Effector CD4-positive, alpha-beta T cell (primary cell): ENCODE measurements at regions not wholly inside any gene's neighbourhood (a gene's known extent, or its start where the extent isn't known, plus 50 kb on each side); places are given as distances from the start of the nearest gene placed in this dataset.
"Not testable (repeated sequence)": the region's sequence is repeated elsewhere in the genome, so short reads cannot be mapped to it uniquely, and the experiment has no call there.

ENCODE experiments used
- DNase-seq: peaks from one replicate; pipeline ENCODE4 v3.0.0-alpha.2; 2020

DNA sequence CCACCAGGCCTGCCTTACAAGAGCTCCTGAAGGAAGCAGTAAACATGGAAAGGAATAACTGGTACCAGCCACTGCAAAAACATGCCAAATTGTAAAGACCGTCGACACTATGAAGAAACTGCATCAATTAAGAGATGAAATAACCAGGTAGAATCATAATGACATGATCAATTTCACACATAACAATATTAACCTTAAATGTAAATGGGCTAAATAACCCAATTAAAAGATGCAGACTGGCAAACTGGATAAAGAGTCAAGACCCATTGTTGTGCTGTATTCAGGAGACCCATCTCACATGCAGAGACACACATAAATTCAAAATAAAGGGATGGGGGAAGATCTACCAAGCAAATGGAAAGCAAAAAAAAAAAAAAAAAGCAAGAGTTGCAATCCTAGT, 179.0 kb upstream of the ETV3 start:
- DNase-seq: not testable (repeated sequence)

DNA sequence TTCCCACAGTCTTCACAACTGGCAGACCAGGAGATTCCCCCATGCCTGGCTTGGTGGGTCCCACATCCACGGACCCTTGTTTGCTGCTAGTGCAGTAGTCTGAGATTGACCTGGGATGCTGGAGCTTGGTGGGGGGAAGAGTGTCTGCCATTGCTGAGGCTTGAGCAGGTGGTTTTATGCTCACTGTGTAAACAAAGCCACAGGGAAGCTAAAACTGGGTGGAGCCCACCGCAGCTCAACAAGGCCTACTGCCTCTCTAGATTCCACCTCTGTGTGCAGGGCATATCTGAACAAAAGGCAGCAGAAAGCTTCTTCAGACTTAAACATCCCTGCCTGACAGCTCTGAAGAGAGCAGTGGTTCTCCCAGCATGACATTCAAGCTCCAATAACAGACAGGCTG, 177.3 kb upstream of the ETV3 start:
- no peak for DNase-seq

DNA sequence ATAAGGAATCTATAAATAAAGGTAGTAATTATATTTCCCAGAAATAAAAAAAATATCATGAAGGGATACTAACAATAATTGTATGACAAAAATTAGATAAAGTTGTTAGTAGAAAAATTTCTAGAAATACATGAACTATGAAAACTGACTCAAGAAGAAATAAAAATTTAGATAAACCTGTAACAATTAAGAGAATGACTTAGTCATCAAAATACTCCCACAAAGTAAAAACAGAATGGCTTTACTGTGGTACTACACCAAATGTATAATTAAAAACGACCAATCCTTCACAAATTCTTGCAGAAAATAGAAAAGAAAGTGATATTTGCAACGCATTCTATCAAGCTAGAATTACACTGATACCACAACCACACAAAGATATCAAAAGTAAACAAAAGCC, 176.2 kb upstream of the ETV3 start:
- no peak for DNase-seq

DNA sequence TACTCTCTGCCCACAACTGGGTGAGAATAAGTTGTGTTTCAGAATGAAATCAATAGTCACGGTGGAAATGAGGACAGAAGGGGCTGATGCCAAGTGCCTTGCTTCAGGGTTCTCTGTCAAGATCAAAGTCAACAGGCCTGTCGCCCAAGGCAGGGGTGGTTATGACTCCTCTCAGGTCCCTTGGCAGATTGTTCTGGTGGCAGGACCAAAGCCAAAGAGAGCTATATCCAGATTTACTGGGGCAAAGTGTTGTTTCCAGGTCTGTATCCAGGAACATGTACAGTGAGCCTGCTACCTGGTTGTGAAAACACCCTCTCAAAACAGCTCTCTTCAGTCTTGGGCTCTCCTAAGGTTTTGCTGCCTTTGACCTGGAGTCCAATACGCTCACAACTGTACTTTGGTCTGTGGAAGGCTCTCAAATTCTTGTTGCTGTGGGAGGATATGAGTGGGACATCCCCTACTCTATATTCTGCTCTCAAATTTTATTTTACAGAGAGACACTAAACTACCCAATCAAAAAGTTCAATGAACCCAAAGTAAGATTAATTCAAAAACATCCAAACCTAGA, 175.1 kb upstream of the ETV3 start:
- DNase-seq: no peak

DNA sequence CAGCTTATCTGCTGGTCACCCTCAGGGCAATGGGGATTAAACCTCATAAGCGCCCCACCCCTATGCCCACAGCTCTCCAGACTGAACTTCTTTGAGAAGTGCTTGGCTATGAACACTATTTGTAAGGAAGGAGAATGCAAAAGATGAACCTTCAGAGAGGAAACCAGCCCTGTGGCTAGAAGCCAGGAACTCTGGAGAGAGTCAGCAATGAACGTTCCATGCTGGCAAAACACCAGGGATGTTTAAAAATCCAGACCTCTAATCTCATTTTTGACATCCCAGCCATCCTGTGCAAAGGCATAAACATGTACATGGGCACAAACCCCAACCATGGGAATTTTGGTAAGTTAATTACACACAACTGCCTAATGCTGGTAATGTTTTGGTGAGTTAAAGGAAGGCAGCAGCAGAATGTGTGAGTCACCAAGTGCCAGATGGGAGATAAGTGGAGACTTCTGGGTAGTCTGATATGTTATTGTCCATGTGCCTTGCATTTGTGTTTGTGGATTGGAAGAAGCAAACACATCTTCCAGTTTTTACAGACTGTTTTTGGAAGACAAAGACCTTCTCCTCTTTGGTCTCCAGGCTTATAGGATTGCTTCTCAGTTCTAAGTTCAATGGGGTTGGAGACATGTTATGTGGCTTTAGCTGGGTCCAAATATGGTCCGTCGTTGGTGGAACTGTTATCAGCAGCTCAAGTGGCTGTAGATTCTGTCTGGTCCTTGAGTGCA, 174.1 kb upstream of the ETV3 start:
- DNase-seq: no peak

DNA sequence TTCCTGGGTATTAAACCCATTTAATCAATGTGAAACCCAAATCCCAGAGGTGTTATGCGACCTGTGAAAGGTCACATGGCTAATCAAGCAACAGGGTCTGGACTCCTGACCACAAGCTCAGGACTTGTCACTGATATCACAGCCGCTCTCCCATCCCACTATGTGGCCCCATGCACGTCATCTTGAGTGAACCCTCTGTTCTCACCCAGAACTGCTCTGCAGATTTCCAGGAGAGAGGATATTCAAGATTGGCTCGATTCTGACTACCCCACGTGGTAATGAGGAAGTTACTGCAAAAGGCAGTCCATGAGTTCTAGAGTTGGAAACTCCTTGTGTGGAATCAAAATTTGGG, 173.5 kb upstream of the ETV3 start:
- DNase-seq: no peak

DNA sequence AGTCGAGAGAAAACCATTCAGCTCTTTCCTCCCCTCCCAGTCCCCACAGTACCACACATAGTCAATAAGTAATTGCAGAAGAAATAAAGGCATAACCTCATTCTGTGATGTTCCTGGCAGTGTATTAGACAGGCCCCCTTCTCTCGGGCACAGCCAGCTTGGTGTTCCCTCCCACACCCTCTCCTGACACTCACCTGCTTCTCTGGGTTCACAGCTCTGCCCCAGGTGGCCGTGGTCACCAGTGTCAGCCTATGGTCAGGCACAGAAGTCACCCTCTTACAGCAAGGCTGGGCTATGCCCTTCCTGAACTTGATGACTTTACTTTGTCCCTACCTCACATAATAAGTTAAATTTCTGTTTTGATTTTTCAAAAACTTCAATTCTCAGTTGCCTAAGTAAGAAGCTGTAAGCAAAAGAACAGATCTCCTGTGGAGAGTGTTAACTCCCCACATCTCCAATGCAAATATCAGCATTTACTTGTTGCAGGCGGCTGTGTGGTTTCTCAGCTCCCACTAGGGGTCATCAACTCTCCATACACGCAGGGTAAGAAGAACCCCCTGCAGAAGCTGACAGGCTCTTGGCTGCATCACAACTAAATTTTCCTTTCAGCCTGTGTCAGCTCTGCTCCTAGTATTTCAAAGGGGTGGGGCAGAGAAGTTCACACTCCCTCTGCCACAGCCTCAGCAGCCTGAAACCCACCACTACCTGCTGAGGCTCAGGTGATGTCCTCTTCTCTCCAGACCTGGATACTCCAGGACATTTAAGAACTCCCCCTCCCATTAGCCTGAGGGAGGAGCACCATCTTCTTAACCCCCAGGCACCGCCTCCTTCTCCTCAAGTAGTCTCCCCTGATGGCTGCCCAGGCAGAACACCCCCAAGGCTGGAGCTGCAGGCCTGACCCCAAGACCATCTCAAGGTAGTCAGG, 172.9 kb upstream of the ETV3 start:
- DNase-seq: not testable (repeated sequence)

DNA sequence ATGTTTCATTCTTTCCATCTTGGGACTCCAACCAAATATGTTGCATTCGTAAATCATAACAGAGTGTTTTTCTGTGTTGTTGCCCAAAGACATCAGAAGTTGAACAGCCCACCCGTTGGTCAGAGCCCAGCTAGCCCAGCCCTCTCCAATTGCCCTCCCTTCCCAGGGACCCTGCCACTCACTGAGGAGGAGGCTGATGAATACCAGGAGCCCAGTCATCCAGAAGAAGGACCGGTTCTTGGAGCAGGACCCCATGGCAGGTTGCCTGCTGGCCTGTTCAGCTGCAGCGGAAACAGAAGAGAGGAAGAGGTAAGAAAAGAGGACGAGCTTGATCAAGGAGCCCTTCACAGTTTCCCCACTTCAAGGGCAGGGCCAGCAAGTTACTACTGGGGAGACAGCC, 172.2 kb upstream of the ETV3 start:
- no peak for DNase-seq

DNA sequence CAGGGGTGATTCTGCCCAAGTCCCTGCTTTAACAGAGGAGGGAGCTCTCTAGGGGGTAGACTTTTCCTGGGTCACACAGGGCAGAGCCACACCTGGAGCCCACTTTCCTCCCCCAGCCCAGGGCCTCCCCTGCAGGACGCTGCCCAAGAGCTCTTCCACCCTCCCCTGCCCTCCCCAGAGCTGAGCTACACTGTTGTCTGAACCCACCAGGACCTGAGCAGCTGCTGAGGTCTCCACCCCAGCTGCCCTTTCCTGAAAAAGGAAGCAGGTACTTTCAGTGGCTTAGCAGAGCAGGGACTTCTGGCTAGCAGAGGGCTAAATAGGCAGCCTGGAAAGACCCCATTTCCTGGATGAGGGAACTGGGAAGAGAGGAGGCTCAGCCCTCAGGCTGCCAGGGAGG, 169.3 kb upstream of the ETV3 start:
- no peak for DNase-seq

DNA sequence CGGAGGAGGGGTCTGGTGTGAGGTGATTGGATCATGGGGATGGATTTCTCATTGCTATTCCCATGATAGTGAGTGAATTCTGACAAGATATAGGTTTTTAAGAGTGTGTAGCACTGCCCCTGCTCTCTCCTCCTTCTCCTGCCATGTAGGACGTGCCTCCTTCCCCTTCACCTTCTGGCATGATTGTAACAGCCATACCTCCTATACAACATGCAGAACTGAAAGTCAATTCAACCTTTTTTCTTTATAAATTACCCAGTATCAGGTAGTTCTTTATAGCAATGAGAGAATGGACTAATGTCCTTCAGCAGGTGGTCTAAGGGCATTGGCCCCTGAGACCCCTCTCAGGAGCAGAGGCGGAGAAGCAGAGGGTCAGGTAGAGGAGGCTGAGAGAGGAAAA, 168.7 kb upstream of the ETV3 start:
- no peak for DNase-seq

DNA sequence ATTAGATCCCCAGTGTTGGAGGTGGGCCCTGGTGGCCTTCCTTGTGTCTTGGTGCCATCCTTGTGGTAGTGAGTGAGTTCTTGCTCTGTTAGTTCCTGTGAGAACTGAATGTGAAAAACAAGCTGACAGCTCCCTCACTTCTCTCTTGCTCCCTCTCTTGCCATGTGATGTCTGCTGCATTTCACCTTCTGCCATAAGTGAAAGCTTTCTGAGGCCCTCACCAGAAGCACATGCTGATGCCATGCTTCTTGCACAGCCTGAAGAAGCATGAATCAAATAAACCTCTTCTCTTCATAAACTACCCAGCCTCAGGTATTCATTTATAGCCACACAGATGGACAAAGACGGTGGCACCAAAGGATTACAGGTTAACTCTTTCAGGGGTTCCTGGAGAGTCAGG, 166.1 kb upstream of the ETV3 start:
- DNase-seq: no peak

DNA sequence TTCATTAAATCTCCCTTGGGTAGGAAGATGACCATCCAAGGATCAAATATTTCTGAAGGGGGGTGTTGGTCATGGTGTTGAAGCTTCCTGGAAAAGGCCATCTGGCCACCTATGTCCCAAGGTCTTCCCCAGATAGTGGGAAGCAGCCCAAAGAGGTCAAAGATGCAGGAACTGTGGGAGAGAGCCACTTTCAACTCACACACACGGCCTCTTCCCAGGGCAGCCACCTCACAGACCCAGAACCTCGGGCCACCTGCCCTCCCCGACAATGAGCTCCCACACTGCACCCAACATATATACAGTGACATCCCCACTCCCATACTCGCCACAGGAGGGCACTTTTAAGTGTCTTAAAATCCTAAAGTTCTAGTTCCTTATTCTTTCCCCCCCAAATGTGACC, 164.5 kb upstream of the ETV3 start:
- no peak for DNase-seq

DNA sequence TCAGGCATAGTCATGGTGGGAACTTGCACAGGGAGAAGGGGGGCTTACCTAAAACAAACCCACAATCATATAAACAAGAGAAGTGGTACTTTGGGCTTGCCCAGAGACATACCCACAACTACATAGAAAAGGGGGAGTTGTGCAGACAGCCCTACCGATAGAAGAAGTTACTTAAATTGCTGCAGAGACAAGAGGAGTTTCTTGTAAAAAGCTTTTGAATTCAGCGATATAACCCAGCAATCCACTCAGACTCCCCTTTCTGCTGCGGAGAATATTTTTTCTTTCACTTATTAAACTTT, 164.0 kb upstream of the ETV3 start:
- DNase-seq: no peak

DNA sequence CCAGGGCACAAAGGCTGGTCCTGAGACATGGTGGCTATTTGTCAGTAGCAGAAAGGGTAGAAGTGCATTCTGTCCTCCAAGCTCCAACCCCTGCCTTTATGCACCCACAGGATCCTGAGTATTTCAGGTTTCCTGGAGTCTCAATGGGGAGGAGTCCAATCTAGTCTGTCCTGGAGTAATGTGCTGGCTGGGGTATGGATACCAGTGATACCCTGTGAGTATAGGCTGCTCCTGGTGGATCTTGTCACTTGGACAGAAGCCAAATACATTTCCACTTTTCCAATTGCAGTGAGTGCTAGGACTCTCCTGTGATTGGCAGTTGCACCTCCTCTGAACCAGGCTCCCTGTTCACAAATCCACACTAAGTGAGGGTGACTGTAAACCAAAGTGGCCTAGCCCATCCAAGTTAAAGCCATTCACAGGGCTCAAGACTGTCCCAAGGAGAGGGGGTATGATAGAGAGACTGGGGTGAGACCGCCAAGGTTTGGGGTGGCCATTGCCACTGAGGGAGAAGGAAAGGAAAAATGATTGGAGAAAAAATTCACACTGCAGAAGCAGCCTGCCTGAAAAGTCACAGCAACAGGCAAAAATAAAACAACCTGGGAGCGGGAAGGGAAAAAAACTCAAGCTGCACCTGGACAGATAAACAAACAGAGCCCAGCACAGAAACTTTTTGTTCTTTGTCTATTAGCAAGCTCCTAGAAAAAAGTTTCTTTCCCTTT, 163.4 kb upstream of the ETV3 start:
- no peak for DNase-seq

DNA sequence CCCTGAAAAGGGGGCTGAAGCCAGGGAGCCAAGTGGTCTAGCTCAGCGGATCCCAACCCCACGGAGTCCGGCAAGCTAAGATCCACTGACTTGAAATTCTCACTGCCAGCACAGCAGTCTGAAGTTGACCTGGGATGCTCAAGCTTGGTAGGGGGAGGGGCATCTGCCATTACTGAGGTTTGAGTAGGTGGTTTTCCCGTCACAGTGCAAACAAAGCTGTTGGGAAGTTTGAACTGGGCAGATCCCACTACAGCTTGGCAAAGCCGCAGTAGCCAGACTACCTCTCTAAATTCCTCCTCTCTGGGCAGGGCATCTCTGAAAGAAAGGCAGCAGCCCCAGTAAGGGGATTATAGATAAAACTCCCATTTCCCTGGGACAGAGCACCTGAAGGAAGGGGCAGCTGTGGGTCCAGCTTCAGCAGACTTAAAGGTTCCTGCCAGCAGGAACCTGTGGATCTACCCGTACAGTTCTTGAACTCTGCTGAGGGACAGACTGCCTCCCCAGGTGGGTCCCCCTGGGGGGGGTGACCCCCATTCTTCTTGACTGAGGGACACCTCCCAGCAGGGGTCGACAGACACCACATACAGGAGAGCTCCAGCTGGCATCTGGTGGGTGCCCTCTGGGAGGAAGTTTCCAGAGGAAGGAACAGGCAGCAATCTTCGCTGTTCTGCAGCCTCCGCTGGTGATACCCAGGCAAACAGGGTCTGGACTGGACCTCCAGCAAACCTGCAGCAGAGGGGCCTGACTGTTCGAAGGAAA, 156.4 kb upstream of the ETV3 start:
- DNase-seq: not testable (repeated sequence)

DNA sequence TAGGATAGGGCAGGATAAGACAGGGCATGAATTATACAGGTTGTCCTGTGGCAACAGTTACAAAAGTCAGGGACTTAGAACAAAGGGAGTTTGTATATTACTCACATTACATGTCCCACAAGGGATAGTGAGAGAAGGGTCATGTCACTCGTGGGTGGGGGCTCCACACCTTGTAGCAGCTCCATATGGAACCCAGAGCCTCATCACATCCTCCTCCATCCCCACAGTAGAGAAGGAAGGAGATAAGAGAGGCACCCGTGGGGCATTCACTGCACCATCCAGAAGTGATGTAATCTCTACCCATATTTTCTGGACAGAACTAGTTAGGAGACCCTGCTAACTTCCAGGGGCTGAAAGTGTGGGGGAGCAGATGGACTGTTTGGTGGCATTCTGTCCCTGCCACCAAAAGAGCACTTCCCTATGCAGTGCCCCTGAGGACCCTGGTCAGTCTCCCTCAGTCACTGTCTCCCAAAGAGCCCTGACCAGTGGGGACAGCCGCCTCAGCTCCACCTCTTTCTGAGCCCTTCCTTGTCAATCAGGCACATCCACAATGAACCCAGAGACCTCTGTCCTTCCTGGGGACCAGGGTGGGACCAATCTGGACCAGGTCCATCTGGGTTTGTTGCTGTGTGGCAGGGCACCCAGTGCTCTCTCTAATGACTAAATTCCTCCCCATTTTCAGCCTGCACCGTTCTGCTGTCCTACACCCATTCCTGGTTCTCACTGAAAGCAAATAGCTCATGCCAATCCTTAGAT, 154.8 kb upstream of the ETV3 start:
- DNase-seq: no peak

DNA sequence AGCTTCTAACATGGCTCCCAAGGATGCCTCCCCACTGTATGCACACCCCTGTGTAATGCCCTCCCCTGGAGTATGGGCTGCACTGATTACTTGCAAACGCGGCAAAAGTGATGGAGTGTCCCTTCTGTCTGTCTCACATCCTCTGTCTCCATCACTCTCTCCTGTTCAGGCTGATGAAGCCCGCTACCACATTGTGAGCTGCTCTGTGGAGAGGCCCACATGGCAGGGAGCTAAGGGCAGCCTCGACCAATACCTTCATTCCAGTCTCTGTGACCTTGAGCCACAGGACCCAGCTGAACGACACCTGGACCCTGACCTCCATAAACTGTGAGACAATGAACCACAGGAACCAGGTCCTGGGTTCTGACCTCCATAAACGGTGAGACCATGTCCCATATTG, 154.1 kb upstream of the ETV3 start:
- DNase-seq: no peak

DNA sequence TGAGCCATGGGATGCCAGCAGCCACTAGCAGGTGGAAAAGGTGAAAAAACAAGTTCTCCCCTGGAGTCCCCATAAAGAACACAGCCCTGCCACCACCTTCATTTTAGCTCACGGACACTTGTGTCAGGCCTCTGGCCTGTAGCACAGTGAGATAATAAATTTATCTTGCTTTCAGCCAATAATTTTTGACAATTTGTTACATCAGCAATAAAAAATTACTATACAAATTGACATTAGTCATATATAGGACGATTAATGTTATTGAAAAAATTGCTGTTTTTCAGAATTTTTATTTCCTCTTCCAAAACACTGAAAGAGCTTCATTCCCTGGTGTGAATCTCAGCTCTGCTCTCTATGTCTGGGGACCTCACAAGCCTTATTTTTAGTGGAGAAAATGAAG, 152.9 kb upstream of the ETV3 start:
- no peak for DNase-seq

DNA sequence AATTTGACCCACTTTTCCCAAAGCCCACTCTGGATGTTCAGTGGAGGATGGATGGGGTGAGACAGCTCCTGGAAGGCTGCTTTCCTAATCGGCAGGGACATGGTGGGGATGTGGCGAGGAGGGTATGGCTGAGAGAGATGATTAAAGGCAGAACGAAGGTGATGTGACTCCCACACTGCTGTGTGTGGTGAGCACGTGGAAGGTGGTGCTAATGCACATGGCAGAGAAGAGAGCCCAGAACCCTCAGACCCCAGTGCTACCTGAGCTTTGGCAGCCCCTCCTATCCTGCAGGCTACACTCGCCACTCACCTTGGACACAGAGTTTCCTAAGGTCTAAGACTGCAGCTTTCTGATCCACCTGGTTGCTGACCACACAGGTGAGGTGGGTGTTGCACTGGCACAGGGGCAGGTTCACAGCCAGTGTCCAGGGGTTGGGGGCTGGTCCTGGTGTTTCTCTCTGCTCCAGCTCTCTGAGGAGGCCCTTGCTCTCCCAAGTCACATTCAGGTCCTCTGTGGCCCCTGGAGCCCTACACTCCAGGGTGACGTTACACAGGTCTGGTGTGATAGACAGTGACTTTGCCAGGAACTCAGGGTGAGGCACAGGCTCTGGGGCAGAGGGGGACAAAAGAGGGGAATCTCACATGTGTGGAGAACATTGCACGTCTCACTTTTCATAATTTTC, 151.4 kb upstream of the ETV3 start:
- no peak for DNase-seq

DNA sequence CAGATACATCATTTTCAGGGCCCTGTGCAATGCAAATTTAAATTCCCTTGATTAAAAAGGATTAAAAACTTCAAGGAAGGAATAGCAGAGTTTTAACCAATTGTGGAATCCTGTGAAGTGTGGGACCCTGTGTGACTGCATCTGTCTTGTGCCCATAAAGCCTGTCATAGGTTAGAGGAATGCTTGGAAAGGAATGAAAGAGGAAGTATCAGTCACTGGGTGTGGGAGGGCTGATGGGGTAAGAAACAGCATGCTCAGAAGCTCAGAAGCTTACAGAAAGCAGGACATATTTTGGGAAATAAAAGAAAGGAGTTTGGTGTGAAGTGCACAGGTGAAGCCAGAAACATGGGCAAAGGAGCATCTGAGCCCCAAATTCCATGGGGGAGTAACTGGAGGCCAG, 150.8 kb upstream of the ETV3 start:
- DNase-seq: no peak

DNA sequence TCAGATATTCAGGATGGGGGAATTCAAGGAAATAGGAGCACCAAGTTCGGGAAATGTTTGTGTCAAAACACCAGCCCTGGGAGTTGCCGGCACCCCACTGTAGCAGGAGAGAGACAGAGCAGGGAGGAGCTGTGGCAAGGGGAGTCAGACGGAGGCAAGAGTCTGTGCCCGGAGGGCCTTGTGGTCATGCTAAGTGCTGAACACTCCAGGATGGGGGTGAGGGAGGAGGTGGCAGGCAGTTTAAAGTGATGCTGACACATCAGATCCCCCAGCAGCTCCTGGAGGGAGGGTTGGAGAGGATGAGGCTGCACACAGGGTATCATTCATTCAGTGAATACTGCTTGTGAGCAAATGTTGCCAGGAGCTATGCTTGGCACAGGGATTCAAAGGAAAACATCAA, 150.3 kb upstream of the ETV3 start:
- no peak for DNase-seq

DNA sequence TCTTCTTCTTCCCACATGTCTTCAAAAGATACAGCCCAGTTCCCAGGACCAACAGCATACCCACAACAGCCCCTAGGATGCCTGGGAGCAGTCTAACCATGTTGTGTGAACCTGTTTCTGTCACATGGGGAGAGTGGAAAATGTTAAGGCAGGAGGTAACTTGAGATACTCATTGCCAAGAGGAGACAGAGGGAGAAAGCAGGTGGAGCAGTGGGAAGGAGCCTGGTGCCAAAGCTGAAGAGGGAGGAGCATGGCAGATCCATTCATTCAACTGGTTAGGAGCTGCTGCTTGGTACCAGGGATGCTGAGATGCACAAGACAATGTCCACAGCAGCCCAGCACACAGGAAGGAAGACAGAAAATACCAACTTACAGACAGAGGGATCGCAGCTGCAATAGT, 149.8 kb upstream of the ETV3 start:
- DNase-seq: no peak
